Body of pancreas (tissue), 4 donors: ENCODE measurements at regions not wholly inside any gene's neighbourhood (a gene's known extent, or its start where the extent isn't known, plus 50 kb on each side); places are given as distances from the start of the nearest gene placed in this dataset.
A peak's percentile ranks its signal among the peaks of the same experiment; 100 is the strongest.

Source experiments
- ATAC-seq: fragments of 150-250 bp; one replicate; pipeline ENCODE4 v1.9.1; 2016
- DNase-seq, 4 donors: peaks; one replicate each; pipeline ENCODE4 v3.0.0-alpha.2; 2019
- H3K27ac ChIP-seq, 4 donors: fragments of 200-600 bp; sonication (generic); 1 replicate in 3 of 4; 2 replicates in 1 of 4; pipeline versions ENCODE4 v1.5.1 to v1.6.1; 2016 to 2019; ENCODE audit warnings: mild to moderate bottlenecking in 1 of 4, mixed read lengths in 1 of 4, moderate library complexity in 1 of 4
- H3K27me3 ChIP-seq, 2 donors: fragments of 200-600 bp; sonication (generic); one replicate each; pipeline ENCODE4 v1.6.0; 2016; ENCODE audit warnings: mild to moderate bottlenecking in 1 of 2
- H3K36me3 ChIP-seq, 2 donors: fragments of 200-600 bp; sonication (generic); replicated peaks in 1 of 2; 2 replicates each; pipeline ENCODE4 v1.5.1; 2016; ENCODE audit warnings: low read depth in 2 of 2; ENCODE audit not compliant: insufficient read depth in 1 of 2
- H3K4me1 ChIP-seq: fragments of 200-600 bp; sonication (generic); one replicate; pipeline ENCODE4 v1.6.0; 2016
- H3K4me3 ChIP-seq, 2 donors: fragments of 200-600 bp; sonication (generic); 1 replicate in 1 of 2; 2 replicates in 1 of 2; pipeline ENCODE4 v1.5.1; 2016 to 2019
- H3K9me3 ChIP-seq, 3 donors: fragments of 200-600 bp; sonication (generic); 1 replicate in 2 of 3; 2 replicates in 1 of 3; pipeline ENCODE4 v1.5.1; 2016
- CTCF ChIP-seq, 7 experiments: fragments of 450-650 bp in 4 of 7; fragments of 200-600 bp in 3 of 7; sonication (generic) in 3 of 7; IDR thresholded peaks; one replicate each; pipeline ENCODE4 v1.5.1; 2016 to 2019; ENCODE audit warnings: antibody characterized with exemption in 7 of 7
- POLR2A ChIP-seq, 3 donors: fragments of 450-650 bp; IDR thresholded peaks; one replicate each; pipeline ENCODE4 v1.6.1; 2016; ENCODE audit warnings: antibody characterized with exemption in 3 of 3, mild to moderate bottlenecking in 2 of 3
- WGBS, 2 donors: methylation state at CpG; one replicate each; pipeline ENCODE4 v1.1.5; 2017; 5-methylcytosine and 5-hydroxymethylcytosine counted together
- intact Hi-C: fragments of 100-400 bp; cut with DNase I; formaldehyde crosslinking; loops from one replicate; pipeline ENCODE4 v1.15.1; 2023

- DNase-seq (peak in 2 of 4 donors; percentile 13 to 47), ATAC-seq (peak; percentile 52)
- intact Hi-C loops, result no loop called here
- WGBS, 2 donors, result 73 to 83% methylated on average over 3 of the region's 3 CpGs
- no peaks in the 10 kb centered on the region for H3K4me1 ChIP-seq
- no peaks in the 10 kb centered on the region for H3K9me3 ChIP-seq
- no peak overlapping the region for H3K27ac ChIP-seq
- no peaks in the 10 kb centered on the region for H3K36me3 ChIP-seq
- TF ChIP-seq CTCF (IDR thresholded peaks at IDR 0.05) (peak in 4 of 7 experiments; percentile 33 to 64 (median 42)), POLR2A (IDR thresholded peaks at IDR 0.05) (no peak)
- no peaks in the 10 kb centered on the region for H3K27me3 ChIP-seq
- no peak overlapping the region for H3K4me3 ChIP-seq
Measured at GRCh38 chr6:112429226-112429625, 82.1 kb downstream of the RFPL4B start.

- no peaks in the 10 kb centered on the region for H3K27me3 ChIP-seq
- 69 to 73% methylated on average over 2 of the region's 2 CpGs for WGBS, 2 donors
- TF ChIP-seq POLR2A (IDR thresholded peaks at IDR 0.05), result no peak
- no peak for TF ChIP-seq CTCF (IDR thresholded peaks at IDR 0.05)
- no peaks in the 10 kb centered on the region for H3K9me3 ChIP-seq
- no peak overlapping the region for H3K4me3 ChIP-seq
- no peaks in the 10 kb centered on the region for H3K4me1 ChIP-seq
- intact Hi-C loops, result no loop called here
- ATAC-seq (no peak), DNase-seq (no peak)
- no peaks in the 10 kb centered on the region for H3K36me3 ChIP-seq
- H3K27ac ChIP-seq, result no peak overlapping the region
Measured at GRCh38 chr6:112431803-112432202, 84.7 kb downstream of the RFPL4B start.

GRCh38 chr6:112432853-112433252, 85.7 kb downstream of the RFPL4B start:
- Histone ChIP-seq H3K4me3 (no peak overlapping the region), H3K27me3 (no peaks in the 10 kb centered on the region), H3K4me1 (no peaks in the 10 kb centered on the region), H3K27ac (no peak overlapping the region), H3K36me3 (no peaks in the 10 kb centered on the region), H3K9me3 (no peaks in the 10 kb centered on the region)
- ATAC-seq (no peak), DNase-seq (no peak)
- TF ChIP-seq POLR2A (IDR thresholded peaks at IDR 0.05) (no peak), CTCF (IDR thresholded peaks at IDR 0.05) (no peak)
- intact Hi-C loops, result no loop called here

- no peaks in the 10 kb centered on the region for H3K9me3 ChIP-seq
- peaks cover 2% of the 10 kb centered on the region for H3K4me1 ChIP-seq
- DNase-seq, result no peak
- 29 to 30% methylated on average over 1 of the region's 1 CpG for WGBS, 2 donors
- TF ChIP-seq CTCF (IDR thresholded peaks at IDR 0.05) (no peak), POLR2A (IDR thresholded peaks at IDR 0.05) (no peak)
- H3K27ac ChIP-seq, result no peak overlapping the region
- H3K4me3 ChIP-seq, result no peak overlapping the region
- H3K27me3 ChIP-seq, result no peaks in the 10 kb centered on the region
- no peaks in the 10 kb centered on the region for H3K36me3 ChIP-seq
- intact Hi-C loops, result no loop called here
- no peak for ATAC-seq
Measured at GRCh38 chr6:112433457-112433856, 86.3 kb downstream of the RFPL4B start.

- TF ChIP-seq POLR2A (IDR thresholded peaks at IDR 0.05) (no peak), CTCF (IDR thresholded peaks at IDR 0.05) (no peak)
- intact Hi-C loops, result no loop called here
- DNase-seq (no peak), ATAC-seq (no peak)
- no peaks in the 10 kb centered on the region for H3K27me3 ChIP-seq
- H3K9me3 ChIP-seq, result no peaks in the 10 kb centered on the region
- H3K4me3 ChIP-seq, result no peak overlapping the region
- no peak overlapping the region for H3K27ac ChIP-seq
- WGBS, 2 donors, result 92 to 98% methylated on average over 2 of the region's 2 CpGs
- no peaks in the 10 kb centered on the region for H3K36me3 ChIP-seq
- peaks cover 14% of the 10 kb centered on the region for H3K4me1 ChIP-seq
Measured at GRCh38 chr6:112434896-112435435, 87.8 kb downstream of the RFPL4B start.
